ENCODE measurements at regions not wholly inside any gene's neighbourhood (a gene's known extent, or its start where the extent isn't known, plus 50 kb on each side); places are given as distances from the start of the nearest gene placed in this dataset.

DNA sequence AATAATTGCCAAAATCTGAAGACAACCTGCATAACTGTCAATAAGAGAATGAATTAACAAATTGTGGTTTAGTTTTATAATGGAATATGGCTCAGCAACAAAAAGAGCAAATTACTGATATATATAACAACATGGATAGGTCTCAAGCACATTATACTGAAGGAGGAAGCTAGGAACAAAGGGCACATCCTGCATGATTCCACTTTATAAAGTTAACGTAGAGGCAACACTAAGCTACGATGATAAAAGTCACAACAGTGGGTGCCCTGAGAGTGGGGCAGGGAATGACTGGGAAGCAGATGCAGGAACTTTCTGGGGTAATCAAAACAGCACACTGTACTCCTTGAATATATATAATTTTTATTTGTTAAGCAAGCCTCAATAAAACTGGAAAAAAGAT, 165.2 kb downstream of the RMI1 start:
- POLR2A ChIA-PET: no interaction called here
- TF ChIP-seq CHD4 (IDR thresholded peaks at IDR 0.05; ENCODE audit: borderline replicate concordance): no peak
- TF ChIP-seq SMC3 (IDR thresholded peaks at IDR 0.05): no peak
- TF ChIP-seq ZNF302 (CRISPR knock-in tag; IDR thresholded peaks at IDR 0.05): no peak
- TF ChIP-seq EHF (CRISPR knock-in tag; IDR thresholded peaks at IDR 0.05): no peak
- DNase-seq (ENCODE audit: low read depth in 1 of 2, low spot score in 1 of 2) (no peak), ATAC-seq (no peak), FAIRE-seq (no peak)
- H3K4me2 ChIP-seq: no peak overlapping the region
- H3K4me1 ChIP-seq: no peaks in the 10 kb centered on the region
- no peak overlapping the region for H3K4me3 ChIP-seq
- 60% methylated on average over 2 of the region's 2 CpGs for WGBS (ENCODE audit: missing lambda C conversion rate)
- CTCF ChIA-PET: interaction anchor here (1.0 kb wide), 1 partner anchor 28 kb away, joined by 3 read pairs; no protein-coding TSS in a partner anchor
- H3K27ac ChIP-seq: no peak overlapping the region
- H3K9me3 ChIP-seq: no peaks in the 10 kb centered on the region

DNA sequence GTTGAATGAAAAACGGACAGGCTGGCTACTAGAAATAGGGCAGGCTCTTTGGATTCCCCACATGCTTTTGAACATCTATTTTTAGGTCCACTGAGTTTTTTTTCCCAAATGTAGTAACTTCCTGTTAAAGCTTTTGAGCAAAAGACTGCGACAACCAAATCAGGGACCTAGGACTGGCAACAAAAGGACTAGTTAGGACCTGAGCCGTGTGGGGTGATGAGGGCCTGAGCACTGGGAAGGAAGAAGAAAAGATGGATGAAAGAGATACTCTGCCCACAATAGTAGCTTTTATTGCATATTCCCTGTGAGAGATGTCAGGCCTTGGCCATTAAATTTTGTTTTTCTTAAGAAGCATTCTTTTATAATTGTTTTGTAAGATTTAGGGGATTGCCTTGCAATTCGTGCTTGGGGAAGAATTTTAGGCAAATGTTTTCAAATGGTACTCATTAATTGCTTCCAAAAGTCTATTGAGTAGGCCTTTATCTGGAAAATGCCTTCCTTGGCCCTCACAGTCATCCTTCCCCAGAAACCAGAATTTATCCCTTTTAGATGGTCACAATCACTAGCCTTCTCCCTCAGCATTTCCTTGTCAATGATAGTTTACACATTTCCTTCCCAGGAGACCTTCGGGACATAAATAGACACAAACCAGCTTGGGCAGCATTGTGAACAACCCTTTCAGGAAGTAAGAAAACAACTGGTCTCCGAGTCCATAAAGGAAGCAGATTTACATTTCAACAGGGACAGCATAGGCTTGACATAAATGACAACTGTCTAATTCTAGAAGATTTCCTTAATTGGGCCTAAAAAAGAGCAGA, 166.5 kb downstream of the RMI1 start:
- 50% methylated on average over 6 of the region's 6 CpGs for WGBS (ENCODE audit: missing lambda C conversion rate)
- no peak overlapping the region for H3K4me3 ChIP-seq
- TF ChIP-seq PHF8 (IDR thresholded peaks at IDR 0.05; ENCODE audit: borderline replicate concordance, low read depth) (no peak), SREBF2 (IDR thresholded peaks at IDR 0.05) (no peak), POLR2AphosphoS2 (conservative IDR thresholded peaks at IDR 0.05; ENCODE audit: low read length) (no peak), JUN (IDR thresholded peaks at IDR 0.05) (no peak), BHLHE40 (IDR thresholded peaks at IDR 0.05; ENCODE audit: low read depth, low read length) (no peak), HEYL (CRISPR knock-in tag; IDR thresholded peaks at IDR 0.05) (no peak), EHF (CRISPR knock-in tag; IDR thresholded peaks at IDR 0.05) (no peak), HDAC2 (IDR thresholded peaks at IDR 0.05) (no peak), HOXA7 (CRISPR knock-in tag; IDR thresholded peaks at IDR 0.05) (no peak), MYC (IDR thresholded peaks at IDR 0.05; ENCODE audit: borderline replicate concordance, low read length) (no peak), JUNB (IDR thresholded peaks at IDR 0.05) (no peak), MAZ (IDR thresholded peaks at IDR 0.05; ENCODE audit: borderline replicate concordance, low read depth, low read length) (no peak), SMC3 (IDR thresholded peaks at IDR 0.05) (no peak)
- TF ChIP-seq, protein P1, sequence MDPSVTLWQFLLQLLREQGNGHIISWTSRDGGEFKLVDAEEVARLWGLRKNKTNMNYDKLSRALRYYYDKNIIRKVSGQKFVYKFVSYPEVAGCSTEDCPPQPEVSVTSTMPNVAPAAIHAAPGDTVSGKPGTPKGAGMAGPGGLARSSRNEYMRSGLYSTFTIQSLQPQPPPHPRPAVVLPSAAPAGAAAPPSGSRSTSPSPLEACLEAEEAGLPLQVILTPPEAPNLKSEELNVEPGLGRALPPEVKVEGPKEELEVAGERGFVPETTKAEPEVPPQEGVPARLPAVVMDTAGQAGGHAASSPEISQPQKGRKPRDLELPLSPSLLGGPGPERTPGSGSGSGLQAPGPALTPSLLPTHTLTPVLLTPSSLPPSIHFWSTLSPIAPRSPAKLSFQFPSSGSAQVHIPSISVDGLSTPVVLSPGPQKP (IDR thresholded peaks at IDR 0.05; ENCODE audit: low read depth, low read length): no peak
- TF ChIP-seq, protein P2, sequence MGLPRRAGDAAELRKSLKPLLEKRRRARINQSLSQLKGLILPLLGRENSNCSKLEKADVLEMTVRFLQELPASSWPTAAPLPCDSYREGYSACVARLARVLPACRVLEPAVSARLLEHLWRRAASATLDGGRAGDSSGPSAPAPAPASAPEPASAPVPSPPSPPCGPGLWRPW (IDR thresholded peaks at IDR 0.05): no peak
- TF ChIP-seq, protein P3, sequence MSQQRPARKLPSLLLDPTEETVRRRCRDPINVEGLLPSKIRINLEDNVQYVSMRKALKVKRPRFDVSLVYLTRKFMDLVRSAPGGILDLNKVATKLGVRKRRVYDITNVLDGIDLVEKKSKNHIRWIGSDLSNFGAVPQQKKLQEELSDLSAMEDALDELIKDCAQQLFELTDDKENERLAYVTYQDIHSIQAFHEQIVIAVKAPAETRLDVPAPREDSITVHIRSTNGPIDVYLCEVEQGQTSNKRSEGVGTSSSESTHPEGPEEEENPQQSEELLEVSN (IDR thresholded peaks at IDR 0.05; ENCODE audit: borderline replicate concordance, low read depth): no peak
- FAIRE-seq (no peak), DNase-seq (ENCODE audit: low read depth in 1 of 2, low spot score in 1 of 2) (no peak), ATAC-seq (no peak)
- POLR2A ChIA-PET: no interaction called here
- CTCF ChIA-PET: interaction anchor here (2.2 kb wide), 1 partner anchor 26 kb away, joined by 9 read pairs; no protein-coding TSS in a partner anchor
- no peaks in the 10 kb centered on the region for H3K9me3 ChIP-seq
- no peaks in the 10 kb centered on the region for H3K4me1 ChIP-seq
- no peak overlapping the region for H3K4me2 ChIP-seq
- H3K27ac ChIP-seq: no peak overlapping the region

DNA sequence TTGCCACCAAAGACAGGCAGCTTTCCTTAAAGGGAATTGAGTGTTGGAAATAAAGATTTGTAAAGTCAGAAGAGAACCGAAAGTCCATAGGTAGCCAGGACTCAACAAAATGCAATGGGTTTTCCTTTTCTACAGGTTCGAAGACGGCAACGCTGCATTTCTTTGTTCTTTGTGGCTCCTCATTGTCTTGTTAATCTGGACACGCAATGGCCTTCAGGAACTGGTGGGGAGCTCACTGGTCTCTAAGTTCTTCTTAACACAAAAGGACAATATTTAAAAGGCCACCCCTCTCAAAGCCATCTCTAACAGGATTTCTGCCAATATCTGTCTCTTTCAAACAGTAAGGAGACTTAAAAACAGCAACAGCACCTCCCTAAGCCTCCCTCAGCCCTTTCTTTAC, 170.6 kb downstream of the RMI1 start:
- Histone ChIP-seq H3K4me3 (no peak overlapping the region), H3K27ac (no peak overlapping the region), H3K4me1 (no peaks in the 10 kb centered on the region), H3K9me3 (no peaks in the 10 kb centered on the region), H3K4me2 (no peak overlapping the region)
- FAIRE-seq (no peak), DNase-seq (ENCODE audit: low read depth in 1 of 2, low spot score in 1 of 2) (no peak), ATAC-seq (no peak)
- TF ChIP-seq ZFP36 (IDR thresholded peaks at IDR 0.05; ENCODE audit: borderline replicate concordance, partially characterized antibody): no peak
- no peak for TF ChIP-seq RCOR1 (IDR thresholded peaks at IDR 0.05; ENCODE audit: low read depth, low read length)
- TF ChIP-seq RFX5 (IDR thresholded peaks at IDR 0.05): no peak
- TF ChIP-seq GATA3 (IDR thresholded peaks at IDR 0.05; ENCODE audit: borderline replicate concordance): no peak
- TF ChIP-seq, protein P4, sequence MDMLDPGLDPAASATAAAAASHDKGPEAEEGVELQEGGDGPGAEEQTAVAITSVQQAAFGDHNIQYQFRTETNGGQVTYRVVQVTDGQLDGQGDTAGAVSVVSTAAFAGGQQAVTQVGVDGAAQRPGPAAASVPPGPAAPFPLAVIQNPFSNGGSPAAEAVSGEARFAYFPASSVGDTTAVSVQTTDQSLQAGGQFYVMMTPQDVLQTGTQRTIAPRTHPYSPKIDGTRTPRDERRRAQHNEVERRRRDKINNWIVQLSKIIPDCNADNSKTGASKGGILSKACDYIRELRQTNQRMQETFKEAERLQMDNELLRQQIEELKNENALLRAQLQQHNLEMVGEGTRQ (IDR thresholded peaks at IDR 0.05): no peak
- TF ChIP-seq ZNF302 (CRISPR knock-in tag; IDR thresholded peaks at IDR 0.05): no peak
- no peak for TF ChIP-seq MYC (IDR thresholded peaks at IDR 0.05; ENCODE audit: borderline replicate concordance, low read length)
- TF ChIP-seq, protein P5, sequence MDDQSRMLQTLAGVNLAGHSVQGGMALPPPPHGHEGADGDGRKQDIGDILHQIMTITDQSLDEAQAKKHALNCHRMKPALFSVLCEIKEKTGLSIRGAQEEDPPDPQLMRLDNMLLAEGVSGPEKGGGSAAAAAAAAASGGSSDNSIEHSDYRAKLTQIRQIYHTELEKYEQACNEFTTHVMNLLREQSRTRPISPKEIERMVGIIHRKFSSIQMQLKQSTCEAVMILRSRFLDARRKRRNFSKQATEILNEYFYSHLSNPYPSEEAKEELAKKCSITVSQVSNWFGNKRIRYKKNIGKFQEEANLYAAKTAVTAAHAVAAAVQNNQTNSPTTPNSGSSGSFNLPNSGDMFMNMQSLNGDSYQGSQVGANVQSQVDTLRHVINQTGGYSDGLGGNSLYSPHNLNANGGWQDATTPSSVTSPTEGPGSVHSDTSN (IDR thresholded peaks at IDR 0.05): no peak
- CTCF ChIA-PET: interaction anchor here (4.7 kb wide), 1 partner anchor 21 kb away, joined by 23 read pairs; no protein-coding TSS in a partner anchor
- 89% methylated on average over 5 of the region's 5 CpGs for WGBS (ENCODE audit: missing lambda C conversion rate)
- POLR2A ChIA-PET: no interaction called here

Data from A549 (cell line).